ENCODE measurements at regions not wholly inside any gene's neighbourhood (a gene's known extent, or its start where the extent isn't known, plus 50 kb on each side); places are given as distances from the start of the nearest gene placed in this dataset.

GRCh38 chr2:193336781-193337180 is 1142.0 kb upstream of the TMEFF2 start:
- TF ChIP-seq CTCF (IDR thresholded peaks at IDR 0.05) = no peak
- no peak for TF ChIP-seq EZH2 (IDR thresholded peaks at IDR 0.05; ENCODE audit: borderline replicate concordance, insufficient read depth, low read depth, low read length, poor library complexity, severe bottlenecking)

All from B cell (primary cell).